Activated CD8-positive, alpha-beta memory T cell treated with anti-CD3 and anti-CD28 coated beads for 24 hours (primary cell): ENCODE measurements at regions not wholly inside any gene's neighbourhood (a gene's known extent, or its start where the extent isn't known, plus 50 kb on each side); places are given as distances from the start of the nearest gene placed in this dataset.

Experiments
- DNase-seq: peaks from one replicate; pipeline ENCODE4 v3.0.0-alpha.2; 2020

GRCh38 chr18:39521164-39521563 lies 1955.6 kb upstream of the CELF4 start:
- DNase-seq, result no peak

GRCh38 chr18:39519741-39520140 lies 1954.1 kb upstream of the CELF4 start:
- no peak for DNase-seq

- no peak for DNase-seq
These were observed 1949.7 kb upstream of the CELF4 start for GRCh38 chr18:39515299-39515698.

GRCh38 chr18:39513186-39513585 lies 1947.6 kb upstream of the CELF4 start:
- DNase-seq, result no peak

GRCh38 chr18:39506581-39507330 lies 1941.2 kb upstream of the CELF4 start:
- no peak for DNase-seq

GRCh38 chr18:39500306-39500705 lies 1934.7 kb upstream of the CELF4 start:
- DNase-seq, result no peak

- DNase-seq, result no peak
These were observed 1932.2 kb upstream of the CELF4 start for GRCh38 chr18:39497821-39498220.

- DNase-seq, result no peak
These were observed 1931.4 kb upstream of the CELF4 start for GRCh38 chr18:39496986-39497385.

- no peak for DNase-seq
These were observed 1928.8 kb upstream of the CELF4 start for GRCh38 chr18:39494211-39494896.

GRCh38 chr18:39491408-39491807 lies 1925.8 kb upstream of the CELF4 start:
- no peak for DNase-seq

- DNase-seq, result no peak
These were observed 1923.8 kb upstream of the CELF4 start for GRCh38 chr18:39489431-39489830.

GRCh38 chr18:39487932-39488331 lies 1922.3 kb upstream of the CELF4 start:
- no peak for DNase-seq

GRCh38 chr18:39486268-39486667 lies 1920.7 kb upstream of the CELF4 start:
- DNase-seq, result no peak

- no peak for DNase-seq
These were observed 1920.1 kb upstream of the CELF4 start for GRCh38 chr18:39485696-39486095.

- no peak for DNase-seq
These were observed 1915.7 kb upstream of the CELF4 start for GRCh38 chr18:39481281-39481680.

GRCh38 chr18:39480494-39481195 lies 1915.0 kb upstream of the CELF4 start:
- no peak for DNase-seq

- no peak for DNase-seq
These were observed 1898.4 kb upstream of the CELF4 start for GRCh38 chr18:39464006-39464405.

- no peak for DNase-seq
These were observed 1896.8 kb upstream of the CELF4 start for GRCh38 chr18:39462436-39462835.

GRCh38 chr18:39460136-39460535 lies 1894.5 kb upstream of the CELF4 start:
- no peak for DNase-seq

GRCh38 chr18:39455285-39455684 lies 1889.7 kb upstream of the CELF4 start:
- no peak for DNase-seq

GRCh38 chr18:39454866-39455265 lies 1889.3 kb upstream of the CELF4 start:
- DNase-seq, result no peak

- DNase-seq, result no peak
These were observed 1888.3 kb upstream of the CELF4 start for GRCh38 chr18:39453882-39454281.

GRCh38 chr18:39453356-39453755 lies 1887.8 kb upstream of the CELF4 start:
- DNase-seq, result no peak

GRCh38 chr18:39450958-39451357 lies 1885.4 kb upstream of the CELF4 start:
- DNase-seq, result no peak
